GM23338 (cell line): ENCODE measurements at regions not wholly inside any gene's neighbourhood (a gene's known extent, or its start where the extent isn't known, plus 50 kb on each side); places are given as distances from the start of the nearest gene placed in this dataset.

Experiments
- CTCF ChIP-seq, 2 experiments: fragments of 200-600 bp in 1 of 2; sonication (generic) in 1 of 2; conservative IDR thresholded peaks; 2 replicates each; pipeline versions ENCODE4 v1.5.1 to v1.6.1; 2016 to 2017; ENCODE audit warnings: antibody characterized with exemption in 2 of 2, low read depth in 2 of 2, mild to moderate bottlenecking in 2 of 2, moderate library complexity in 1 of 2
- EZH2 ChIP-seq: fragments of 200-600 bp; sonication (generic); IDR thresholded peaks from one replicate; pipeline ENCODE4 v1.8.0; 2017; ENCODE audit warnings: antibody characterized with exemption, mild to moderate bottlenecking, low read depth; ENCODE audit not compliant: unreplicated experiment
- JUNB ChIP-seq: IDR thresholded peaks from one replicate; pipeline ENCODE4 v1.6.1; 2016; ENCODE audit warnings: antibody characterized with exemption; ENCODE audit not compliant: unreplicated experiment

- TF ChIP-seq CTCF (conservative IDR thresholded peaks at IDR 0.05; ENCODE audit: low read depth in 2 of 2) (no peak), EZH2 (no peak), JUNB (no peak)
Measured at GRCh38 chr7:153322991-153323390, 563.4 kb downstream of the ACTR3B start.
